NCI-H226 (cell line): ENCODE measurements at regions not wholly inside any gene's neighbourhood (a gene's known extent, or its start where the extent isn't known, plus 50 kb on each side); places are given as distances from the start of the nearest gene placed in this dataset.

Experiments
- DNase-seq: peaks from one replicate; pipeline ENCODE4 v3.0.0-alpha.2; 2015

DNA sequence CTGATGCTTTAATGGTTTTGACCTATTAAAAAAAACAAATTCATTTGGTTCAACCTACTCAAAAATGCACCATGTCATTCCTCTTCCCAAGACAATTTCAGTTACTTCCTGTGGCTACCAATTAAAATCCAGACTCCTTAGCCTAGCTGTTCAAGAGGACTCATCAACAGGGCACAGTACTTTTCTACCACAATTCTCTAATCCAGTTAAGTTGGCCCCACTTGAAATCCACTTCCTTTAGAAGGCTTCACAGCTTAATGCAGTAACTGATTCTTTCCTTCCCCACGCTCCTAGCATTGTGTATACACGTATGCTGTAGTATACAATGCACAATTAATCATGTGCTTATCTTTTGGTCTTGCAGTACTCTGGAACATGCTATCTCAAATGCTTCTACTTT is 129.8 kb downstream of the UGT8 start:
- no peak for DNase-seq

DNA sequence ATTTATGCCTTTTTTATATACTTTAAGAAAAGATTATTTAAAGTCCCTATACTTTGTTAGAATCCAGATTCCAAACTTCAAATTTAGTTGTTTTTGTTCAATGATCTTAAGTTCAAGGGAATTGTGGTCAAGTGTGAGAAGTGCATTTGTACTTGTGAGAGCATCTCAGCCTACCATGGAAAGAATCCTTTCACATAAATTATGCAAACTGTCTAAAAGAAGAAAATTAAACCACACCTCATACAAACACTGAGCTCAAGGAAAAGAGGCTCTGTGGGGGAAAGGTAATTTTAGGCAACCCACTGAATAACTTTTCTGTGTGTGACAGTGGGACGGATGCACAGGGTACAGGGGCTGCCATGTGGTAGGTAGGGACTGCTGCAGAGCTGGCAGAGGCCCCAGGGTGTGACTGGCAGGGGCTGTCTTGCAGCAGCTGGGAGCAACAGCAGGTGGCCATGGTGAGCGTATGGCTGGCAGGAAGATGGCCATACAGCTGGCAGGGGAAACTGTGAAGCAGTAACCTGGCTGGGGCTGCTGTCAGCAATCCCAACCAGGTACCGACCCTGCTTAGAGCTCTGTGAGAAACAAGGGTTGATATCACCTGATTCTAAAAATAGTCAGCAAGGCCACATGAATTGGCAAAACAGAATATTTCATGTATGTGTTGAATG is 130.6 kb downstream of the UGT8 start:
- no peak for DNase-seq

DNA sequence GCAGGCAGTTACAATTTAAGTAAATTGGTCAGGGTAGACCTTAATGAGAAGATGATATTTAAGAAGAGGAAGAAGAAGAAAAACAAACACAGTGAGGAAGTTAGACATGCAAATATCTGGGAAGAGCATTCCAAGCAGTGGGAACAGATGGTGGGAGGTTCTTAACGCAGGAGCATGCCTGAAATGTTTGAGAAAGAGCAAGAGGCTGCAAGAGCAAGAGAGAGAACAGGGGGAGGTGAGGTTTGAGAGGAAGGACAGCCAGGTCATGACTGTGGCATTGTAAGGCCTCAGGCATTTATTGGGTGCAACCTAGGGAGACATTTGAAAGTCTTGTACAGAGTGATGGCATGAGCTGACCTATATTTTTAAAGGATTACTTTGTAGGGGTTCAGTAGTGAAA is 136.0 kb downstream of the UGT8 start:
- DNase-seq, result peak; percentile 24

DNA sequence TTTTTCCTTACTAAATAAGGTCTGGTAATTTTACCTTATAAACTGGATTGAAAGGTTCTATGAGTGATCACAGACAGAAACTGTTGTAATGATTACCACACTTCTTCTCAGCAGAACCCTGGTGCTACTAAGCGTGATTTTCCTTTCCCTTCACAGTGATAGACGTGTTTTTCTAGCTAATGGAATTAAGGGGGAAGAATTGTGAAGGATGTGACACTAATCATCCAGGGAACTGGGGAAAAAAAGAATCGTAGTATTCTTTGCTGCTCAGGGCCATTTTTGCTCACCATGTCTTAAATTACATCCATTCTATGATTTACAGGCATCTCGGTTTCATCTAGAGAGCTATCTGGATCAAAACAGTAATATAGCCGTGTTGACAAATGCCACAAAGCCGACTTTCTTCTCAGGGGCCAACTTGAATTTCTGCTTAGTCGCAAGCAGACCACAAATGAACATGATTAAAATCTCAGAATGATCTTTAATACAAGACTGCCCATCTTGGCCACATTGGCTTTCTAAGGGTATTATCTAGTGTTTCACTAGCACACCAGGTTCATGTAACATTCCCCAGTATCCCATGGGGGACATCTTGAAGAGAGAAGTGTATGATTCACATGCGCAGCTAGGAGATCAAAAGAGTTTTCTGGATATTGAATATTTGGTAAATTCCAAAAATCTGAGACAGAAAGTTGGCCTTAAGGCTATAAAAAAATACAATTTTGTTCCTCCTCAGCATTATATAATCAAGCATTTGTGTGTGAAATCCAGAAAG is 154.0 kb downstream of the UGT8 start:
- no peak for DNase-seq

DNA sequence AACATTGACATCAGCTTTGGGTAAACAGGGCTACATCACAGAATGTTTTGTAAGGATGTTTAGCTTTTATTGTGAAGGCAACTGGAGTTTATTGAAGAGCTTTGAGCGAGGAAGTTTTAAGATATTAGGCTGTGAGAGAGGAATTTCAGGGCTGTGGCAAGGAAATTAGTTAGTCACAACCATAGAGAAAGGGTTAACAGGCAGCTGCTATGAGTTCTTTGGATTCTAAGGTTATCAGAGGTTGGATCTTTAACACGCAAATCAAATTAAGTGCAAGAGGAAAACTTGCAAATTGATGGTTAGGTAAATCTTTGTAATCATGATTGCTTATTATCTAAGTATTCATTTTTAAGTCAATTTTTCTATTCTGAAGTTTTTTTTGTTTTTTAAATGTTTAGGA is 156.0 kb downstream of the UGT8 start:
- no peak for DNase-seq

GRCh38 chr4:114758066-114758465 is 159.5 kb downstream of the UGT8 start:
- no peak for DNase-seq

- no peak for DNase-seq
Measured at GRCh38 chr4:114768501-114768900, 169.9 kb downstream of the UGT8 start.

DNA sequence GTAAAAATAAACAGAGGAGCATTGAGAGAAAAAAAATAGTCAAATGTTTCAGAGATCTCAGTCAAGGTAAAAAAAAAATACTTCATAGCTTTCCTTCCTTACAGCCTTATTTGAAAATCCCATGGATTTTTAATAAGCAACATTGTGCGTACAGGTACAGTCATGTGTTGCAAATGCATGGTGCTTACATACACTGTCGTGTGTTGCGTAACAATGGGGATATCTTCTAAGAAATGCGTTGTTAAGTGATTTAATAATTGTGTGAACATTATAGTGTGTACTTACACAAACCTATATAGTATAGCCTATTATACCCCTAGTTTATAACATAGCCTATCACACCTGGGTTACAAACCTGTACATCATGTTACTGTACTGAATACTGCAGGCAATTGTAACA is 172.0 kb downstream of the UGT8 start:
- DNase-seq, result no peak

GRCh38 chr4:114773339-114773738 is 174.7 kb downstream of the UGT8 start:
- DNase-seq, result no peak
